Erythroblast (primary cell): ENCODE measurements at regions not wholly inside any gene's neighbourhood (a gene's known extent, or its start where the extent isn't known, plus 50 kb on each side); places are given as distances from the start of the nearest gene placed in this dataset.

Experiments
- GATA1 ChIP-seq: IDR thresholded peaks from 2 replicates; pipeline ENCODE4 v1.6.1; 2011; ENCODE audit warnings: low read depth, mild to moderate bottlenecking, control low read depth, low read length, moderate library complexity
- POLR2A ChIP-seq: IDR thresholded peaks from 2 replicates; pipeline ENCODE4 v1.6.1; 2011; ENCODE audit warnings: mild to moderate bottlenecking, low read length

- TF ChIP-seq POLR2A (no peak), GATA1 (no peak)
These were observed 62.4 kb upstream of the RAB4A start for GRCh38 chr1:229208481-229208880.
